GM18511 (cell line): ENCODE measurements at regions not wholly inside any gene's neighbourhood (a gene's known extent, or its start where the extent isn't known, plus 50 kb on each side); places are given as distances from the start of the nearest gene placed in this dataset.
"Not testable (repeated sequence)": the region's sequence is repeated elsewhere in the genome, so short reads cannot be mapped to it uniquely, and the experiment has no call there.

Experiments used
- ATAC-seq: cut with Tn5 transposase; IDR thresholded peaks from one replicate; pipeline ENCODE4 v1.9.1; 2021; ENCODE audit warnings: mild to moderate bottlenecking, moderate library complexity; ENCODE audit not compliant: unreplicated experiment

DNA sequence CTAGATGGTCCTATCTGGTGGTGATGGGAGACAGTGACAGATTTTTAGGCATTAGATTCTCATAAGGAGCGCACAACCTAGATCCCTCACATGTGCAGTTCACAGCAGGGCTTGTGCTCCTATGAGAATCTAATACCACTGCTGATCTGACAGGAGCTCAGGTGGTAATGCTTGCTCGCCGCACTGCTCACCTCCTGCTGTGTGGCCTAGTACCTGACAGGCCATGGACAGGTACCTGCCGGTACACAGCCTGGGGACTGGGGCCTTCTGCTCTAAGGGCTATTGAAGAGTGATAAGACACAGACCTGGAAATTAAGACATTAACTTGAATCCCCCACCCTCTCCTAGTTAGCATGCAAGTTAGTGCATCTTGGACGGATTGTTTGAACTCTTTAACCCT, 64.4 kb downstream of the KLRB1 start:
- not testable (repeated sequence) for ATAC-seq

DNA sequence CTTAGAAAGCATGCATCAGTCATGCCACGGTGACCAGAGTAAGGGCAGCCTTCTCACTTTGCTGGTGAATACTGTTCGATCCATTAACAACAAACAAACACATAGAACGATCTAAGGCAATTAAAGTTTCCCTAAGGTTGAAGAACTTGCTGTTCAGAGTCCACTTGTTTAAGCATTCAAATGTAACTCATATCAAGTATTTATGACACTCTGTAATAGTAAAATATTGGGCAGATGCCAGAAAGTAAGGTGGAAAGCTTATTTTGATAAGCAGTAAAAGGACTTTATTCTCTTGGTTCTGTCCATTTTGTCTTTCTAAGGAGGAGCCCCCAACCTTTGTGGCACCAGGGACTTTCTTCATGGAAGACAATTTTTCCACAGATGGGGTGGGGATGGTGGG, 64.9 kb downstream of the KLRB1 start:
- not testable (repeated sequence) for ATAC-seq

DNA sequence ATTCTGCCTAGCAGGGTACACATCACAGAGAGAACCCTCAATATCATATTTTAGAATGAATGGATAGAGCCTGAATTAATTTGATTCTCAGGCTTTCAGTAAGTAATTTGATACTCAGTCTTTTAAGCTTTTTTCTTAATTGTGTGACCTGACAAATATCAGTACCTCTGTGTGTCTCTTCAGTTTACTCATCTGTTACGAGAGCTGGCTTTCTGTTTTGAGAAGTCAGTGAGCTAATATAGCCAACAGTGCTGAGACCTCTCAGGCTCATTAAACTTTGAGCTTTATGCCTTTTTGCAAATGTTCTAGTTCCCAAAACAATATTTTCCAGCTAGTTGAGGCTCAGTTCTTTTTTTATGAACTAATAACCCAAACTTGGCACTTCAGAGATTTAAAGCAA, 91.8 kb downstream of the KLRB1 start:
- peak; percentile 69 for ATAC-seq

DNA sequence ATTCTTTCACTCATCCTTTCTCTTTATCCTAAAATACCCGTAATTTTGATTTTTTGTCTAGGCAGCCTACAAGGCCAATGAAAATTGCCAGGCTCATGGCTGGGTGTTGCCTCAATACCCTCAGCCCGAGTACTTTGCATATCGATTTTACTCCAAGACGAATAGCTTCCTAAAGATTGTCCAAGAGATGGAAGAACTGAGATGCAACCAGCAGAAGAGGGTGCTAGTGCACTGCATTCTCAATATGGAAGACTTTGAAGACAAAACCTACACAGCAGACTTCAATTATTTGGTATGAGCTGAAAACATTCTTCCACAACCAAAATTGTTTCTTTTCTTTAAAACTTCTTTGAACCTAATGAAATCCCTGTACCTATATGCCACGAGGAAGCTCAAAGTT, 95.0 kb downstream of the KLRB1 start:
- not testable (repeated sequence) for ATAC-seq

DNA sequence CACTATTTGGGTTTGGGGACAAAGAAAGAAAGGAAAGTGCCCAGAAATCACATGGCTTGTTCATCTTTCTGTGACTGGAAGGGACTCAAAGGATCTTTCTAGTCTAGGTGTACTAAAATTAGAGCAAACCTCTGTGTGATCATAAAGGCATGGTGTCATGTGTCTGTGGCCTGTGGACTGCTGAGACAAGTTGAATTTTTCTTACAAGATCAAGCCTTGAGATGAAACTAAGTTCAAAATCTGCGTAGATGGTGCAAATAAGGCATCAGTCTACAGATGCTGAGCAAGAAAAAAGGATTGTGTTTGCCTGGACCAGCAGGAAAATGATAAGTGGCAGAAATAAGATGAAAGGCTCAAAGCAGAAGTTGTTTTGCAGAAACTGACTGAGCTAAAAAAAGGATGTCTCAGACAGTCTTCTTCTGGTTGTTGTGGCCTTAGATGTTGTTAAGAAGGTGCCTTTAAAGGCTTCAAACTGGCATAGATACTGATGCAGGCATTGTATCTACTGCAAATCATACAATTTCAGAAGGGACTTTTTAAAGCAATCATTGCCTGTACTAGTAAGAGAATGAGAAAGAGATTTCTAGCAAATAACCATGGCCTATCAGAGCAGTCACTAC, 97.2 kb downstream of the KLRB1 start:
- not testable (repeated sequence) for ATAC-seq

DNA sequence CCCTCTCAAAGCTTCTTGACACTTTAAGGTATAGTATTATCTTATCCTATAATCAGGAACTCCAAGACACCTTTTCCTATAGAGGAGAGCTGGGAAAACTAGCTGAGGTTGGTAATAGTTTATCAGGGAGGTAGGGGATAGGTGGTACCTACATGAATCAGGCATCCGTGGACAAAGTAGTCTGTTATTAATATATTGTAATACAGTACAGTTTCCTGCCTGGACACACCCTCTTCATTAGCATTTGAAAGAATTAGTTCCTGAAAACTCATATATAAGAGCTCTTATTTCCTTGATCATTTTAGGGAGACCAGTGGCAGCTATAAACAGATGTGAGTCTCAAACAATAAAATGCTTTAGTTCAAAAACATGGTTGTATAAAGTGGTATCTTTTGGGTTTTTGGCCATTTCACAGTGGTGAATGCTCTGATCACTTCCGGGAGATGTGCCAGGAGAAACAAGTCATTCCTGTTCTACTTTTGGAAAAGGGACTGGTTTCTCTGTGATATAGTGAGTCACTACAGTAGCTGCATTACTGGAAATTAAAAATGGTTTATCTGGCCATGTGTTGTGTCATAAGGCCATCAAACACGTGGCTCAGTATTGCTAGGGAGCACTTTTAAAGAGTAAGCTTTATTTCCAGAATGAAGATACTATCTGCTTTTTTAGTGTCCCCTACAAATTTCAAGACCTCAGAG, 98.1 kb downstream of the KLRB1 start:
- no peak for ATAC-seq

DNA sequence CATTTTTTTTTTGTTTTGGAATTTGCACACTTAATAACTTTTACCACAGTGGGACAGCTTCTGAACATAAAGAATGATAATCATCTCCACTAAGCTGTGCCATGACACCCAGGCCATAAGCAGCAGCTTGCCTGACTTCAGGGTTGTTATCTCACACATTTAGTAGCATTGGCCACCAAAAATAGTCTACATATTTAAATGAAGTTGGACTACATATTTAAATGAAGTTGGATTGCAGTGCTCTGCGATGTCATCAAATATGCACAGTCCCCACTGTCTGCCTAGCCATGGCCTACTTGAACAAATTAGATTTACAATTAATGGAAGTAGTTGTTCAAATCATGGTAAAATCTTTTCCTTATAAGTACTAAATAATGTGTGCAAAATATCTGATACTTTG, 101.0 kb downstream of the KLRB1 start:
- no peak for ATAC-seq

DNA sequence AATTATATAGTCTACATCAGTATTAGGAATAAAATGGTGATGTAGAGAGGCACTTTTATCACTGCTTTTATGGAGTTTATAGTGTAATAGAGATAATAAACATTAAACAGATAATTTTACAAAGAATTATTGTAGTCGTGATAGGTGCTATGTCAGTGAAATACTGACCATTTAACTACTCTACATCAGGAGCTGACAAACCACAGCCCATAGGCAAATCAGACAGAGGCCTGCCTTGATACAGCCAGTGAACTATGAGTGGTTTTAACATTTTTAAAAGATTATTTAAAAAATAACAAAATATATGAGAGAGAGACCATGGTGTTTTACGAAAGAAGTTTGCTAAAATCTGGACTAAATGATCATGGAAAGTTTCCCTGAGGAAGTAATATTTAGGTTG, 104.3 kb downstream of the KLRB1 start:
- not testable (repeated sequence) for ATAC-seq

DNA sequence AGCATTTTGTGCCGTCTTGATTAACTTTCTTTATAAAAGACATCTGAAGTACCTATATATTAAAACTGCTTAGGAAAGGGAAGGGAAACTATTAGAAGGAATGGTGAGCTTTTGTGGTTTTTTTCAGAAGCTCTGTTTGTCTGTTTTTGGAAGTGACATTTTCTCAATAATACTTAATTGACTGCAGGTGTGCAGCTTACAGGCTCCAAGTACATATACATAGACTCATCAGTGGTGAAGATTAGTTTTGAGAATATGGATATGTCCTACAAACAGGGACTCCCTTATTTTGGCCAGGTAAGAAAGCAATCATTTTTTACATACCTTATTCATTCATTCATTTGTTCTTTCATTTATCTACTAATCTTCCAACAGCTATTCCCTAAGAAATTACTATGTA, 104.9 kb downstream of the KLRB1 start:
- not testable (repeated sequence) for ATAC-seq

DNA sequence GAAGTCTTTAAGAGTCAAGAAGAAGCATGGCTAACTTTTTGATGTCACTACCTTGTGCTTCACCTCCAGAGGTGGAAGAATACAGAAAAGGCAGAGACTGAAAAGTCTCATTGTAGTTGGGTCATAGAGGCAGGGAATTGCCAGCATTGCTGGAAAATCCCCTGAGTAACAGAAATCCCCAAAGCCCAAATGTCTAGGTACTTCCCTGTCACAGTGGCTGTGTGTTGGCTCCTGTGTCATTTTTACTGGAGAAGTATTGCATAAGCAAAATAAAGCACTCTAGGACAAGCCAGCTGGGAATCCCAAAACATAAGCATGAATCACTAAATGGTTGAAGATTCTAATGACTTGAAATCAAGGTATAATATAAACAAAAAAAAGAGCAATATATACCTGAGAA, 114.4 kb downstream of the KLRB1 start:
- not testable (repeated sequence) for ATAC-seq

DNA sequence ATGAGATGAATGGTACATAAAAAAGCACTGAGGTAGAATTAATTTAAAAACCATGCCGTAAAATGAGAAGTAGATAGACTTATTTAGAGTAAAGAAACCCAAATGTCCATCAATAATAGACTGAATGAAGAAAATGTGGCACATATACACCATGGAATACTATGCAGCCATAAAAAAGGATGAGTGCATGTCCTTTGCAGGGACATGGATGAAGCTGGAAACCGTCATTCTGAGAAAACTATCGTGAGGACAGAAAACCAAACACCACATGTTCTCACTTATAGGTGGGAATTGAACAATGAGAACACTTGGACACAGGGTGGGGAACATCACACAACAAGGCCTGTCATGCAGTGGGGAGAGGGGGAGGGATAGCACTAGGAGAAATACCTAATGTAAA, 126.4 kb downstream of the KLRB1 start:
- ATAC-seq = not testable (repeated sequence)

DNA sequence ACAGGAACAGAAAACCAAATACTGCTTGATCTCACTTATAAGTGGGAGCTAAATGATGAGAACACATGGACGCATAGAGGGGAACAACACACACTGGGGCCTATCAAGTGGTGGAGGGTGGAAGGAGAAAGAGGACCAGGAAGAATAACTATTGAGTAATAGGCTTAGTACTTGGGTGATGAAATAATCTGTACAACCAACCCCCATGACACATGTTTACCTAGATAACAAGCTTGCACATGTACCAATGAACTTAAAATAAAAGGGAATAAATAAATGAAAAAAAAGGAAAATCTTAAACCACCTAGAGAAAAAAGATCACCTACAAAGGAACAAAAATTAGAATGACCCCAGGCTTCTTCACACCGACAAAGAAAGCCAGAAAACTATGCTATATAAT, 133.5 kb downstream of the KLRB1 start:
- ATAC-seq = not testable (repeated sequence)

DNA sequence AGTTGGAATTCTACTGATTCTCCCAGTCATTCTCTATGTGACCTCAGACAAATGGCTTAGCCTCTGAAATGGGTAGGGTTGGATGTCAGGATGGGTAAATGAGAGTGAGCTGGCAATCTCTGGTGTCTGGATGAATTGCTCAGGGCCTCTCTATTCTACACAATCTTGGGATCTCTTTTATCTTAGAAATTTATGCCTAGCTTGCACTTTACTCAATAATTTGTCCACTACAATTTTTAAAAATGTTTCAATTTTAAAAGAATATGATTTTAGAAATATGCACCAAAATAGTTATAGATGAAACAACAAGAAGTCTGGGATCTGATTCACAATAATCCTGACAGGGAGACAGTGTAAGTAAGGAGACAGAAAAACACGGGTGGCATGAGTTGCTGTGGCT, 134.1 kb downstream of the KLRB1 start:
- not testable (repeated sequence) for ATAC-seq

DNA sequence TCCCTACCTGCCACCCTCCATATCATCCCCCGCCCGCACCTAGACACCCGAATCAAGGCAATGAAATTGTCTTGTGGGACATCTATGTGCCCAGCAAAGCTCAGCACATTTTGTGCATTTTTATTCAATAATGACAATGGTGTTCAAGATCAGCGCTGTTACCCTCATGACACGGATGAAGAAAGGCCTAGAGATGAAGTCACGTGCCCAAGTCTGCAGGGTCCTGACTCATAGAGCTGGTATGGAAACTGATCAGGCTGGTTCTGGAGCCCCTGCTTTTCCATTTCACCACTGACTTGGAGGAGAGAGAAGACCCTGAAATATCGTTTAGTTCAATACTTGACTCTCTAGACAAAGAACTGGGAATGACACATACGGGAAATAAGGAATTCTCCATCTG, 136.2 kb downstream of the KLRB1 start:
- not testable (repeated sequence) for ATAC-seq

DNA sequence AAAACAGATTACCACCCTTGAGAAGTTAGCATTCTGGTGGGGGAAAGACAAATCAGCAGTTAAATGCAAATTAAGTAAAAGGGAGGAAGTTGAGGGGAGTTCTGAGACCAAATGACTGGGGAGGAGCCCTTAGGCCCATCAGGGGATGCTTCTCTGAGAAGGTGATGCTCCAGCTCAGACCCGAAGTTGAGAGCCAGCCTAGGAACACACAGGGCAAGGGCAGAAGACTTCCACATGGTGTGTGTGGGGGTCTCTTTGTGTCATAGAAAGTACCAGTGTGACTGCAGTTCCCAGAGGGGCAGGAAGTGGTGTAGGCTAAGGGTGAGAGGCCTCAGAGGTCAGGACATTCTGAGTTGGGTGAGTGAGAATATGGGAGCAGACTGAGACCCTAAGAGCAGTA, 137.3 kb downstream of the KLRB1 start:
- not testable (repeated sequence) for ATAC-seq

DNA sequence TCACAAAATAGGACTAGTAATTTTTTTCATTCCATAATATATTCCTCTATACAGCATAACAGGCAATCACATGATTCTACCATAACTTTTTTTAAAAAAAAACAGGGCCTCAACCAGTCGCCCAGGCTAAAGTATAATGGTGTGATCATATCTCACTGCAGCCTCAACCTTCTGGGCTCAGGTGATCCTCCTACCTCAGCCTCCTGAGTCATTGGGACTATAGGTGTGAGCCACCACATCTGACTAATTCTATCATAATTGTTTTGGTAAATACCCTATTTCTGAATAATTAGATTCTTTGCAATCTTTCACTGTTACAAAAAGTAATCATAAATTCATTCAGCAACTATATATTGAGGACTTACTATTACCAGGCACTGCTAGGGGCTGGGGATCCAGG, 137.8 kb downstream of the KLRB1 start:
- not testable (repeated sequence) for ATAC-seq

DNA sequence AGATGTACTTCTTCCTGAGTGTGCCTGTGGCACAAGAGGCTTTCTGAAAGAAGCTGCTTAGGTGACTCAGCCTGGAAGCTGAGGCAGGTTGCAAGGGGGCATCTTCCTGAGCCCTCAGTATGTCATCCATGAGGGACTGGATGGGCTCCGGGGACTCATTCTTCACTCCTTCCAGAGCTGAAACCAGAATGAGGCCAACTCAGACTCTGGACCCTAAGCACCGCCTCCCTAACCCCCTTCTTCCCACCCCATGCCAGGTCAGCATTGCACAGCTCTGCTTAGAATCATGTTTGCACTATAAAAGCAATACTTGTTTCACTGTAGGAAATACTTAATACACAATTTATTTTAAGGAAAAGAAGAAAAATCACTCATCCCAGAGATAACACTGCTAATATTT, 138.3 kb downstream of the KLRB1 start:
- not testable (repeated sequence) for ATAC-seq

DNA sequence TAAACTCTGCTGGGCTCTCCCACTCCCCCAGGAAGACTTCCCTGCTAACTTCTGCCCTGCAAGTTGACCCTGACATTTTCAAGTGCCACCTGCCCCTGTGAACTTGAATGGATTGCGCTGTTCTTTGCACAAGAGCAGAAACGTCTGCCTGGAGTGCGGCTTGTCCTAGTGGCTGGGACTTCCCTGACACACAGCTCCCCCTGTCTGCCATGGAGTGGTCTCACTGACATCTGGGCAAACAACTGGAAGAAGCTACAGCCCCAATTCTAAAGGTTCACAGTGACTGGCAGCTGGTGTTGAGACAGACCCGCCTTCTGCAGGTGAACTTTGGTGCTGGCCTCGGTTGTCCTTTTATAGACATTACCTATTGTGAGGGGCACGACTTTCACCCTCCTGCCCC, 138.7 kb downstream of the KLRB1 start:
- ATAC-seq = not testable (repeated sequence)

DNA sequence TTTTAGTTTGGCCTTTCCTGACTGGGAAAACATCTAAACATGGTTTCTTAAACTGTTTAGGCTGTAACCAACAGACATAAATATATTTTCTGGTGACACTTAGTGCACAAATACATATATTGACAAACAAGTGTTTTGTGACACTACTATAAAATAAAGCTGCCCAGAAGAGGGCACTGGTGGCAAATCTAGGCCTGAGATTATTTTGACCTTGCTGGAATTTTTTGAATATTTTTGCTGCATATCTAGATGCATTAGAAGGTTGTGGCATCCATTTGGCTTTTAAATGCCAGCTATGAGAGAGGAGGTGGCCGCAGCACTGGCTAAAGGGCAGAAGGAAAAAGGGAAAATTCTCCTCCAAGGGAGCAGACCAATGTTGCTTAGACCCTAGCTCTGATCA, 139.6 kb downstream of the KLRB1 start:
- ATAC-seq = not testable (repeated sequence)

DNA sequence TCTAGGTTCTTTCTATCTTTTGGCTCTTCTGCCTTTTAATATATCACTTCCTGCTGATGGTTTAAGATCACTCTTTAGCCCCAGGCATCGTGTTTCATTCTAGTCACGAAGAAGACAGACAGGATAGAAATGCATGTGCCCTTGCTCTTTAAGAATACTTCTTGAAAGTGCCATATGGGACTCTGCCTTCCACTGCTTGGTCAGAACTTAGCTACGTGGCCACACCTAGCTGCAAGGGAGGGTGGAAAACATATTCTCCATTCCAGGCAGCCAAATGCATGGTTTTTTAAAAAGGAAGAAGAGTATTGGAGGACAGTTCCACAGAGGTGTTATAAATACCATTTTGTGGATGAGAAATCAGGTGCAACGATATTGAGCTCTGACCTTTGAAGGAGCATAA, 143.3 kb downstream of the KLRB1 start:
- no peak for ATAC-seq

DNA sequence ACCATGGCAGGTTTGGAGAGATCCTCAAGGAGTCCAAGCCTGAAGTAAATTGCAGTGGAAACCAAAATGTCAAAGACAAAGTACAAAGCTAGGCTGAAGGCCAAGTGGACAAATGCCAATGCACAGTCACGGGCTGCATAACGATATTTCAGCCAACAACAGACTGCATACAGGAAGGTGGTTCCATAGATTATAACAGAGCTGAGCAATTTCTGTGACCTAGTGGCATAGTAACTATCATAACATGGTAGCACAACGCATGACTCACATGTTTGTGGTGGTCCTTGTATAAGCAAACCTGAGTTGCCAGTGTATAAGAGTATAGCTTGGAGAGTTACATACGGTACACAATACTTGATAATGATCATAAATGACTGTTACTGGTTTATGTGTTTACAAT, 152.2 kb downstream of the KLRB1 start:
- ATAC-seq = not testable (repeated sequence)

DNA sequence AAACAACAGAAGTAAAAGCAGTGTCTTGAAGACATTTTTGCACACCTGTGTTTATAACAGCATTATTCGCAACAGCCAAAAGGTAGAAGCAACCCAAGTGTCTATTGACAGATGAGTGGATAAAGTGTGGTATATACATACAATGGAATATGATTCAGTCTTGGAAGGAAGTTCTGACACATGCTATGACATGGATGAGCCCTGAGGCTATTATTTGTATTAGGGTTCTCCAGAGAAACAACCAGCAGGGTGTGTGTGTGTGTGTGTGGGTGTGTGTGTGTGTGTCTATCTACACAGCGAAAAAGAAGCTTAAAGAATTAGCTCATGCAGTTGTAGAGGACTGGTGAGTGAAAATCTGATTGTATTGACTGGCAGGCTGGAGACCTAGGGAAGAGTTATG, 153.7 kb downstream of the KLRB1 start:
- not testable (repeated sequence) for ATAC-seq

DNA sequence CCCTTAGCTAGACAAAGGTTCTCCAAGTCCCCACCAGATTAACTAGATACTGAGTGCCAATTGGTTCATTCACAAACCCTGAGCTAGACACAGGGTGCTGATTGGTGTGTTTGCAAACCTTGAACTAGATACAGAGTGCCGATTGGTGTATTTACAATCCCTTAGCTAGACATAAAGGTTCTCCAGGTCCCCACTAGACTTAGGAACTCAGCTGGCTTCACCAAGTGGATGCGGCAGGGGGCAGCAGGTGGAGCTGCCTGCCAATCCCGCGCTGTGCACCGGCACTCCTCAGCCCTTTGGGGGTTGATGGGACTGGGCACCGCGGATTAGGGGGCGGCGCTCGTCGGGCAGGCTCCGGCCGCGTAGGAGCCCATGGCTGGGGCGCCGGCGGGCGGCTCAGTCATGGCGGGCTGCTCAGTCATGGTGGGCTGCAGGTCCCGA, 157.6 kb downstream of the KLRB1 start:
- not testable (repeated sequence) for ATAC-seq
